ENCODE measurements at regions not wholly inside any gene's neighbourhood (a gene's known extent, or its start where the extent isn't known, plus 50 kb on each side); places are given as distances from the start of the nearest gene placed in this dataset.
"Not testable (repeated sequence)": the region's sequence is repeated elsewhere in the genome, so short reads cannot be mapped to it uniquely, and the experiment has no call there.

DNA sequence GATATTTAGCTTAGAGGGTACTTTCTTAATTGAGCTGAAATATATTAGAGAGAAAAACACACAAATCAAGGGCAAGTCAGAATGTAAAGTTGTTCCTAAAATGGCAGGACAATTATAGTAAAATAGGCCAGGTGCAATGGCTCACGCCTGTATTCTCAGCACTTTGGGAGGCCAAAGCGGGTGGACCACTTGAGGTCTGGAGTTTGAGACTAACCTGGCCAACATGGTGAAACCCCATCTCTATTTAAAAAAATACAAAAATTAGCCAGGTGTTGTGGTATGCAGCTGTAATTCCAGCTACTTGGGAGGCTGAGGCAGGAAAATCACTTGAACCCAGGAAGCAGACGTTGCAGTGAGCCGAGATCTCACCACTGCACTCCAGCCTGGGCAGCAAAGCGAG lies 142.9 kb downstream of the GOLGA6L6 start:
- H3K4me2 ChIP-seq (ENCODE audit: low read length); H3K9me3 ChIP-seq (ENCODE audit: insufficient read depth, low read depth, low read length); H3K4me3 Mint-ChIP-seq (ENCODE audit: unreplicated experiment); H3K27me3 Mint-ChIP-seq (ENCODE audit: low read depth, unreplicated experiment); H2AFZ ChIP-seq (ENCODE audit: low read depth, low read length); DNase-seq (ENCODE audit: low read depth); H4K20me1 ChIP-seq (ENCODE audit: insufficient read depth, low read length); H3K27ac Mint-ChIP-seq (ENCODE audit: unreplicated experiment); H3K27me3 ChIP-seq (ENCODE audit: insufficient read depth, low read length); FAIRE-seq; H3K36me3 ChIP-seq (ENCODE audit: insufficient read depth, low read length); H3K9ac ChIP-seq (ENCODE audit: low read length); H3K27ac ChIP-seq (ENCODE audit: low read depth, low read length); H3K4me1 Mint-ChIP-seq (ENCODE audit: low read depth, unreplicated experiment); H3K4me1 ChIP-seq (ENCODE audit: insufficient read depth, low read length); H3K9me3 Mint-ChIP-seq (ENCODE audit: unreplicated experiment); H3K36me3 Mint-ChIP-seq (ENCODE audit: low read depth, unreplicated experiment); H3K4me3 ChIP-seq (ENCODE audit: insufficient read depth, low read depth, low read length); H3K79me2 ChIP-seq (ENCODE audit: insufficient read depth, low read length): not testable (repeated sequence)

DNA sequence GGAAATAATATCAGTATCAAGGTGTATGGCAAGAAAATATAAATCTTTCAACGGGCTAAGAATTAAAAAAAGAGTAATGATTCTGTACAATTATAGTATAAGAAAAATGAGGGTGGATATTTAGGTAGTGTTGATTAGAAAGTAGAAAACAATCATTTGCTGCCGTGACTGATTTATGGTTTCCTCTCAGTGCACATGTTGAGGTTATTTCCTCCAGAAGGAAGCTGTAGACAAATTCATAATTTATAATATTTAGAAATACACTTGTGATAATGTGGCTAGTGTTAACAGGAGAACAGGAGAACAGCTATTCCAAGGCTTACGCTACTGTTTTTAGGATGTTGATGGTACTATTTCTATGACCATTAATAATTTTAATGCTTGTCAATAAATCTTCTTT lies 153.4 kb downstream of the GOLGA6L6 start:
- H3K4me3 Mint-ChIP-seq (ENCODE audit: unreplicated experiment); DNase-seq (ENCODE audit: low read depth); H3K36me3 Mint-ChIP-seq (ENCODE audit: low read depth, unreplicated experiment); H3K9ac ChIP-seq (ENCODE audit: low read length); H3K27me3 ChIP-seq (ENCODE audit: insufficient read depth, low read length); H3K27me3 Mint-ChIP-seq (ENCODE audit: low read depth, unreplicated experiment); H2AFZ ChIP-seq (ENCODE audit: low read depth, low read length); H3K79me2 ChIP-seq (ENCODE audit: insufficient read depth, low read length); H3K9me3 Mint-ChIP-seq (ENCODE audit: unreplicated experiment); H3K4me1 ChIP-seq (ENCODE audit: insufficient read depth, low read length); H3K4me3 ChIP-seq (ENCODE audit: insufficient read depth, low read depth, low read length); H3K4me2 ChIP-seq (ENCODE audit: low read length); H3K4me1 Mint-ChIP-seq (ENCODE audit: low read depth, unreplicated experiment); FAIRE-seq; H3K36me3 ChIP-seq (ENCODE audit: insufficient read depth, low read length); H3K27ac ChIP-seq (ENCODE audit: low read depth, low read length); H3K27ac Mint-ChIP-seq (ENCODE audit: unreplicated experiment); H4K20me1 ChIP-seq (ENCODE audit: insufficient read depth, low read length): not testable (repeated sequence)
- peaks cover 10% of the 10 kb centered on the region for H3K9me3 ChIP-seq (ENCODE audit: insufficient read depth, low read depth, low read length)

DNA sequence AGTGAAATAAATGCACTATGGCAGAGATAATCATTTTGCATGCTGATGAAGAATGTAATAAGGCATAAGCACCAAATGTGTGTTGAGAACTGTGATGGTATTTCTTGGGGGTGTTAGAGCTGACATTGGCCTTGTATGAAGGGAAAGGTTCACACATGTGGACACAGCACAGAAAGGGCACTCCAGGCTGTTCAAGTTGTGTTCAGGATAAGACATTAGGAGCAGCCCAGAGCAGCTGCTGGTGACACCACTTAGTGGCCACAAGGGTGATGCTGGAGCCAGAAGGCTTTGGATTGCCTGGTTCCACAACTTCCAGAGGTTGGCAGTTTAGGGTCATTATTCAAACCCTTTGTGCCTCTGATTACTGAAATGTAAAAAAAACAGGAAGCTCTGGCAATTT lies 155.4 kb downstream of the GOLGA6L6 start:
- FAIRE-seq (no peak), DNase-seq (ENCODE audit: low read depth) (no peak)
- Mint-ChIP-seq H3K4me3 (ENCODE audit: unreplicated experiment) (no peak overlapping the region), H3K27me3 (ENCODE audit: low read depth, unreplicated experiment) (no peaks in the 10 kb centered on the region), H3K9me3 (ENCODE audit: unreplicated experiment) (no peaks in the 10 kb centered on the region), H3K27ac (ENCODE audit: unreplicated experiment) (no peak overlapping the region), H3K4me1 (ENCODE audit: low read depth, unreplicated experiment) (no peaks in the 10 kb centered on the region), H3K36me3 (ENCODE audit: low read depth, unreplicated experiment) (no peaks in the 10 kb centered on the region)
- H3K4me1 ChIP-seq (ENCODE audit: insufficient read depth, low read length), result no peaks in the 10 kb centered on the region
- H3K27ac ChIP-seq (ENCODE audit: low read depth, low read length), result no peak overlapping the region
- H3K9me3 ChIP-seq (ENCODE audit: insufficient read depth, low read depth, low read length), result peaks cover 15% of the 10 kb centered on the region
- no peaks in the 10 kb centered on the region for H3K79me2 ChIP-seq (ENCODE audit: insufficient read depth, low read length)
- no peak overlapping the region for H3K4me3 ChIP-seq (ENCODE audit: insufficient read depth, low read depth, low read length)
- no peak overlapping the region for H2AFZ ChIP-seq (ENCODE audit: low read depth, low read length)
- no peaks in the 10 kb centered on the region for H3K27me3 ChIP-seq (ENCODE audit: insufficient read depth, low read length)
- H3K36me3 ChIP-seq (ENCODE audit: insufficient read depth, low read length), result no peaks in the 10 kb centered on the region
- no peaks in the 10 kb centered on the region for H4K20me1 ChIP-seq (ENCODE audit: insufficient read depth, low read length)
- no peak overlapping the region for H3K4me2 ChIP-seq (ENCODE audit: low read length)
- H3K9ac ChIP-seq (ENCODE audit: low read length), result no peak overlapping the region
- no peak for TF ChIP-seq EZH2 (IDR thresholded peaks at IDR 0.05; ENCODE audit: insufficient read depth, low read length)
- TF ChIP-seq, protein P1, sequence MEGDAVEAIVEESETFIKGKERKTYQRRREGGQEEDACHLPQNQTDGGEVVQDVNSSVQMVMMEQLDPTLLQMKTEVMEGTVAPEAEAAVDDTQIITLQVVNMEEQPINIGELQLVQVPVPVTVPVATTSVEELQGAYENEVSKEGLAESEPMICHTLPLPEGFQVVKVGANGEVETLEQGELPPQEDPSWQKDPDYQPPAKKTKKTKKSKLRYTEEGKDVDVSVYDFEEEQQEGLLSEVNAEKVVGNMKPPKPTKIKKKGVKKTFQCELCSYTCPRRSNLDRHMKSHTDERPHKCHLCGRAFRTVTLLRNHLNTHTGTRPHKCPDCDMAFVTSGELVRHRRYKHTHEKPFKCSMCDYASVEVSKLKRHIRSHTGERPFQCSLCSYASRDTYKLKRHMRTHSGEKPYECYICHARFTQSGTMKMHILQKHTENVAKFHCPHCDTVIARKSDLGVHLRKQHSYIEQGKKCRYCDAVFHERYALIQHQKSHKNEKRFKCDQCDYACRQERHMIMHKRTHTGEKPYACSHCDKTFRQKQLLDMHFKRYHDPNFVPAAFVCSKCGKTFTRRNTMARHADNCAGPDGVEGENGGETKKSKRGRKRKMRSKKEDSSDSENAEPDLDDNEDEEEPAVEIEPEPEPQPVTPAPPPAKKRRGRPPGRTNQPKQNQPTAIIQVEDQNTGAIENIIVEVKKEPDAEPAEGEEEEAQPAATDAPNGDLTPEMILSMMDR (IDR thresholded peaks at IDR 0.05; ENCODE audit: insufficient read depth, low read depth, low read length), result no peak

DNA sequence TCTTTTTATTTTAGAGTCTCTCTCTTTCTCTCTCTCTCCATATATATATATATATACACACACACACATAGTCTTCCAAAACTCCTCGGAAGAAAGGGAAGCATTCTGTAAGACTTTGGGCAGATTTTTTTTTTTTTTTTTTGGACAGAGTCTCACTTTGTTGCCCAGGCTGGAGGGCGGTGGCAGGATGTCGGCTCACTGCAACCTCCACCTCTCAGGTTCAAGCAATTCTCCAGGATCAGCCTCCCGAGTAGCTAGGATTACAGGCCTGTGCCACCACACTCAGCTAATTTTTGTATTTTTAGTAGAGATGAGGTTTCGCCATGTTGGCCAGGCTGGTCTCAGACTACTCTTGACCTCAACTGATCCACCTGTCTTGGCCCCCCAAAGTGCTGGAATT lies 161.4 kb downstream of the GOLGA6L6 start:
- not testable (repeated sequence) for H3K27ac Mint-ChIP-seq (ENCODE audit: unreplicated experiment); H3K27me3 ChIP-seq (ENCODE audit: insufficient read depth, low read length); H3K4me3 Mint-ChIP-seq (ENCODE audit: unreplicated experiment); H3K4me3 ChIP-seq (ENCODE audit: insufficient read depth, low read depth, low read length); H3K4me1 ChIP-seq (ENCODE audit: insufficient read depth, low read length); H3K36me3 ChIP-seq (ENCODE audit: insufficient read depth, low read length); H3K27me3 Mint-ChIP-seq (ENCODE audit: low read depth, unreplicated experiment); H3K9me3 Mint-ChIP-seq (ENCODE audit: unreplicated experiment); H3K4me2 ChIP-seq (ENCODE audit: low read length); H3K79me2 ChIP-seq (ENCODE audit: insufficient read depth, low read length); H3K4me1 Mint-ChIP-seq (ENCODE audit: low read depth, unreplicated experiment); H3K36me3 Mint-ChIP-seq (ENCODE audit: low read depth, unreplicated experiment); FAIRE-seq; DNase-seq (ENCODE audit: low read depth); H2AFZ ChIP-seq (ENCODE audit: low read depth, low read length); H3K27ac ChIP-seq (ENCODE audit: low read depth, low read length); H4K20me1 ChIP-seq (ENCODE audit: insufficient read depth, low read length); H3K9ac ChIP-seq (ENCODE audit: low read length)
- peaks cover 12% of the 10 kb centered on the region for H3K9me3 ChIP-seq (ENCODE audit: insufficient read depth, low read depth, low read length)
